Calu3 (cell line): ENCODE measurements at regions not wholly inside any gene's neighbourhood (a gene's known extent, or its start where the extent isn't known, plus 50 kb on each side); places are given as distances from the start of the nearest gene placed in this dataset.

Source experiments
- BruUV-seq: library from RNA; stranded (reverse); fragments of 400-500 nt; replicated peaks from 2 replicates; lab custom pipeline; 2021; lab: Mats Ljungman, UMichigan
- CTCF ChIA-PET: fragments of 300-600 bp; sonication (Branson Sonifier 250); formaldehyde crosslinking; loops from one replicate; lab custom pipeline; 2022; ENCODE audit warnings: antibody characterized with exemption; lab: Charles Lee
- DNase-seq: peaks from one replicate; pipeline ENCODE4 v3.0.0; 2022
- H3K27ac Mint-ChIP-seq: one replicate; pipeline ENCODE4 v1.8.0; 2022; ENCODE audit warnings: mixed read lengths; ENCODE audit not compliant: unreplicated experiment
- H3K27me3 Mint-ChIP-seq: one replicate; pipeline ENCODE4 v1.8.0; 2022; ENCODE audit warnings: mixed read lengths; ENCODE audit not compliant: unreplicated experiment
- H3K36me3 Mint-ChIP-seq: one replicate; pipeline ENCODE4 v1.8.0; 2022; ENCODE audit warnings: mild to moderate bottlenecking, moderate library complexity, mixed read lengths; ENCODE audit not compliant: insufficient read depth, unreplicated experiment
- H3K4me1 Mint-ChIP-seq: one replicate; pipeline ENCODE4 v1.8.0; 2022; ENCODE audit warnings: mild to moderate bottlenecking, low read depth, mixed read lengths; ENCODE audit not compliant: unreplicated experiment
- H3K4me3 Mint-ChIP-seq: one replicate; pipeline ENCODE4 v1.8.0; 2022; ENCODE audit warnings: mild to moderate bottlenecking, low read depth, moderate library complexity, mixed read lengths; ENCODE audit not compliant: unreplicated experiment
- H3K9me3 Mint-ChIP-seq: one replicate; pipeline ENCODE4 v1.8.0; 2022; ENCODE audit warnings: low read depth, mixed read lengths; ENCODE audit not compliant: unreplicated experiment
- intact Hi-C: fragments of 100-400 bp; cut with micrococcal nuclease; formaldehyde crosslinking; loops from one replicate; pipeline ENCODE4 v1.10.0; 2022; ENCODE audit not compliant: unreplicated experiment
- TF ChIP-seq, protein P1 (sequence below): fragments of 200-600 bp; IDR thresholded peaks from one replicate; pipeline ENCODE4 v1.8.0; 2022; ENCODE audit warnings: antibody characterized with exemption; ENCODE audit not compliant: unreplicated experiment

DNA sequence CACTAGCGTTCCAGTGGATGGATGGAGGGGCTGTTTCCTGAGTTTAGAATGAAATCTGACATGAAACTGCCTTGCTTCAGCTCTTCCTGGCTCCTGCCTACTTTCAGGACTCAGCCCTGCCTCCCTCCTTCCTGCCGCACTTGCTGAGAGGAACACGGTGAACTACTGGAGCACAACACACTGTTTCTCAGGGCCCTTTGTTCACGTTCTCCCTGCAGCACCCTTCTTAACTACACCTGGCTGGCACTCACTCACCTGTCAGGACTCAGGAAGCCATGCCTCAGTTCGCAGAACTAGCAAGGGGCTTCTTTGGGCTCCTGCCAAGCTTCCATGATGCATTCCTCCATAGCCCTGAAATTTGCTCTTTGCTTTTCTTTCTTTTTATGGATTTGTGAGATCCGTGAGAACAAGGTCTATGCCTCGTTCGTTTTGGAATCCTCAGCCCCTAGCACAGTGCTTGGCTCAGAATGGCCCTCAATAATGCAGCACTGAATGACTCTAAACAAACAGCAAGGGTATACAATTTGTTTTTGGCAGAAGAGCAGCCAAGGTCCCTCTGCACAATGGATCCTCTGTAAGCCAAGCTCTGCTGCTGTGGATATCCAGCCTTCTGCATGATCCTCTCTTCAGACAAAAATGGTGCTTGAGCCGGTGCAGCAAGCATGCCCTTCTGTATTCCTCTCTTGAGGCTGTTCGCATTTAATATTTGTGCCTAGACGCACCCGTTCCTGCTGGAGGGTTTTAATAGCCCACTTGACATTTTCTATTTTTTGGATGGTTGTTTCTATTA is 357.0 kb downstream of the TSN start:
- no peaks in the 10 kb centered on the region for H3K4me1 Mint-ChIP-seq
- DNase-seq, result no peak
- intact Hi-C loops, result no loop called here
- H3K36me3 Mint-ChIP-seq, result no peaks in the 10 kb centered on the region
- H3K9me3 Mint-ChIP-seq, result no peaks in the 10 kb centered on the region
- TF ChIP-seq, protein P1, sequence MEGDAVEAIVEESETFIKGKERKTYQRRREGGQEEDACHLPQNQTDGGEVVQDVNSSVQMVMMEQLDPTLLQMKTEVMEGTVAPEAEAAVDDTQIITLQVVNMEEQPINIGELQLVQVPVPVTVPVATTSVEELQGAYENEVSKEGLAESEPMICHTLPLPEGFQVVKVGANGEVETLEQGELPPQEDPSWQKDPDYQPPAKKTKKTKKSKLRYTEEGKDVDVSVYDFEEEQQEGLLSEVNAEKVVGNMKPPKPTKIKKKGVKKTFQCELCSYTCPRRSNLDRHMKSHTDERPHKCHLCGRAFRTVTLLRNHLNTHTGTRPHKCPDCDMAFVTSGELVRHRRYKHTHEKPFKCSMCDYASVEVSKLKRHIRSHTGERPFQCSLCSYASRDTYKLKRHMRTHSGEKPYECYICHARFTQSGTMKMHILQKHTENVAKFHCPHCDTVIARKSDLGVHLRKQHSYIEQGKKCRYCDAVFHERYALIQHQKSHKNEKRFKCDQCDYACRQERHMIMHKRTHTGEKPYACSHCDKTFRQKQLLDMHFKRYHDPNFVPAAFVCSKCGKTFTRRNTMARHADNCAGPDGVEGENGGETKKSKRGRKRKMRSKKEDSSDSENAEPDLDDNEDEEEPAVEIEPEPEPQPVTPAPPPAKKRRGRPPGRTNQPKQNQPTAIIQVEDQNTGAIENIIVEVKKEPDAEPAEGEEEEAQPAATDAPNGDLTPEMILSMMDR, result no peak
- no TSS peak for BruUV-seq
- H3K4me3 Mint-ChIP-seq, result no peak overlapping the region
- CTCF ChIA-PET, result no interaction called here
- peaks cover 61% of the 10 kb centered on the region for H3K27me3 Mint-ChIP-seq
- H3K27ac Mint-ChIP-seq, result no peak overlapping the region

DNA sequence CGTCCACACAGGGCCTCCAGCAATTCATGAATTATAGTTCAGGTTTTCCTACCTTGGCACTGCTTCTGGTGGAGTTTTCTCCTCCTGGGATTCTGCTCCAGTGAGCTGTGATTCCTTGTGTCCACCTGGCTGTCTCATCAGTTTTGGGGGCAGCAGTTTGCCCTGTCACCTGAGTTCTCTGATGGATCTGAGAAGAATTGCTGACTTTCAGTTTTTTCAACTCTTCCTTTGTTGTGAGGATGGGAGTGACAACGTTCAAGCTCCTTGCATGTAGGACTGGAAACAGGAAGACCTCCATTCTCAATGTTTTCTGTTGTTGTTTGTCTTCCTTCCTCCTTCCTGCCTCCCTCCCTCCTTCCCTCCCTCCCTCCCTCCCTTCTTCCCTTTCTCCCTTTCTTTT is 359.0 kb downstream of the TSN start:
- H3K36me3 Mint-ChIP-seq, result no peaks in the 10 kb centered on the region
- intact Hi-C loops, result no loop called here
- BruUV-seq, result no TSS peak
- CTCF ChIA-PET, result no interaction called here
- no peak overlapping the region for H3K27ac Mint-ChIP-seq
- H3K4me3 Mint-ChIP-seq, result no peak overlapping the region
- H3K9me3 Mint-ChIP-seq, result peaks cover 3% of the 10 kb centered on the region
- no peaks in the 10 kb centered on the region for H3K4me1 Mint-ChIP-seq
- DNase-seq, result no peak
- TF ChIP-seq, protein P1, result no peak
- peaks cover 42% of the 10 kb centered on the region for H3K27me3 Mint-ChIP-seq

DNA sequence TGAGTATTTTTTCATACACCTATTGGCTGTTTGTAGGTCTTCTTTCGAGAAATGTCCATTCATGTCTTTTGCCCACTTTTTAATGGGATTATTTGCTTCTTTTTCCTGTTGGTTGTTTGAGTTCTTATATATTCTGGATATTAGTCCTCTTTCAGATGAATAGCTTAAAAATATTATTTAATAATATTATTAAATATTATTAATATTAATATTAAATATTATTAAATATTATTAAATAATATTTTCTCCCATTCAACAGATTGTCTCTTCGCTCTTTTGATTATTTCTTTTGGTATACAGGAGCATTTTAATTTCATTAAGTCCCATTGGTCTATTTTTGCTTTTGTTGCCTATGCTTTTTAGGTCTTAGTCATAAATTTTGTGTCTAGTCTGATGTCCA is 361.9 kb downstream of the TSN start:
- intact Hi-C loops, result no loop called here
- Mint-ChIP-seq H3K27me3 (peaks cover 31% of the 10 kb centered on the region), H3K9me3 (peaks cover 3% of the 10 kb centered on the region), H3K4me3 (no peak overlapping the region), H3K27ac (no peak overlapping the region), H3K36me3 (no peaks in the 10 kb centered on the region), H3K4me1 (no peaks in the 10 kb centered on the region)
- no peak for DNase-seq
- TF ChIP-seq, protein P1, result no peak
- BruUV-seq, result no TSS peak
- CTCF ChIA-PET, result no interaction called here

DNA sequence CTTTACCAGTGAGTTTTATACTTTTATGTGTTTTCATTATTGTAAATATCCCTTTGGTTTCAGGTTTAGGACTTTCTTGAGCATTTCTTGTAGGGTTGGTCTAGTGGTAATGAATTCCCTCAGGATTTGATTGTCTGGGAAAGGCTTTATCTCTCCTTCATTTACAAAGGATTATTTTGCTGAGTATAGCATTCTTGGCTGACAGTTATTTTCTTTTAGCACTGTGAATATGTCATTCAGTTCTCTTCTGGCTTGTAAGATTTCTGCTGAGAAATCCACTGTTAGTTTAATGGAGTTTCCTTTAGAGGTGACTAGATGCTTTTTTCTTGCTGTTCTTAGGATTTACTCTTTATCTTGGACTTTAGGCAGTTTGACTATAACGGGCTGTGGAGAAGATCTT is 373.9 kb downstream of the TSN start:
- peaks cover 5% of the 10 kb centered on the region for H3K36me3 Mint-ChIP-seq
- TF ChIP-seq, protein P1, result no peak
- BruUV-seq, result no TSS peak
- intact Hi-C loops, result no loop called here
- H3K4me1 Mint-ChIP-seq, result peaks cover 11% of the 10 kb centered on the region
- H3K9me3 Mint-ChIP-seq, result peaks cover 24% of the 10 kb centered on the region
- CTCF ChIA-PET, result no interaction called here
- H3K27me3 Mint-ChIP-seq, result peaks cover 21% of the 10 kb centered on the region
- DNase-seq, result no peak
- no peak overlapping the region for H3K27ac Mint-ChIP-seq
- no peak overlapping the region for H3K4me3 Mint-ChIP-seq
